Natural killer cell (primary cell): ENCODE measurements at regions not wholly inside any gene's neighbourhood (a gene's known extent, or its start where the extent isn't known, plus 50 kb on each side); places are given as distances from the start of the nearest gene placed in this dataset.

Source experiments
- ATAC-seq, 3 donors: fragments of 150-1000 bp in 2 of 3; fragments of 200-7000 bp in 1 of 3; cut with Tn5 transposase; 1 replicate in 1 of 3; 2 replicates in 2 of 3; pipeline ENCODE4 v1.10.0; 2021; ENCODE audit warnings: mild to moderate bottlenecking in 2 of 3, moderate library complexity in 2 of 3
- DNase-seq, 2 donors: peaks; one replicate each; pipeline versions ENCODE4 v3.0.0 to v3.0.0-alpha.2; 2013 to 2021; ENCODE audit warnings: mixed read lengths in 1 of 2
- H3K27ac ChIP-seq: one replicate; pipeline ENCODE4 v1.5.1; 2013; ENCODE audit warnings: mild to moderate bottlenecking, low read length
- H3K27me3 ChIP-seq: one replicate; pipeline ENCODE4 v1.6.1; 2013; ENCODE audit warnings: low read length; ENCODE audit not compliant: control insufficient read depth, insufficient read depth
- H3K36me3 ChIP-seq: one replicate; pipeline ENCODE4 v1.6.1; 2013; ENCODE audit warnings: low read length; ENCODE audit not compliant: control insufficient read depth, insufficient read depth
- H3K4me1 ChIP-seq: one replicate; pipeline ENCODE4 v1.6.1; 2013; ENCODE audit warnings: low read length; ENCODE audit not compliant: control insufficient read depth, insufficient read depth
- H3K4me3 ChIP-seq: one replicate; pipeline ENCODE4 v1.5.1; 2013; ENCODE audit warnings: low read length
- H3K9me3 ChIP-seq: one replicate; pipeline ENCODE4 v1.6.1; 2013; ENCODE audit warnings: low read length; ENCODE audit not compliant: control insufficient read depth, insufficient read depth
- H3K27ac Mint-ChIP-seq, 2 donors: one replicate each; pipeline ENCODE4 v1.8.0; 2022; ENCODE audit warnings: mild to moderate bottlenecking in 2 of 2, mixed read lengths in 2 of 2, moderate library complexity in 1 of 2
- H3K27me3 Mint-ChIP-seq, 2 donors: one replicate each; pipeline ENCODE4 v1.8.0; 2022; ENCODE audit warnings: low read depth in 2 of 2, mixed read lengths in 2 of 2
- H3K36me3 Mint-ChIP-seq: one replicate; pipeline ENCODE4 v1.8.0; 2022; ENCODE audit warnings: mixed read lengths
- H3K4me1 Mint-ChIP-seq, 2 donors: one replicate each; pipeline ENCODE4 v1.8.0; 2022; ENCODE audit warnings: mixed read lengths in 2 of 2
- H3K4me3 Mint-ChIP-seq: one replicate; pipeline ENCODE4 v1.8.0; 2022; ENCODE audit warnings: mild to moderate bottlenecking, moderate library complexity, mixed read lengths
- H3K9me3 Mint-ChIP-seq, 2 donors: one replicate each; pipeline ENCODE4 v1.8.0; 2022; ENCODE audit warnings: mixed read lengths in 2 of 2
- CTCF ChIP-seq: fragments of 200-600 bp; IDR thresholded peaks from one replicate; pipeline ENCODE4 v1.8.0; 2022; ENCODE audit warnings: antibody characterized with exemption
- WGBS: methylation state at CpG from one replicate; pipeline ENCODE4 v1.1.7; 2013; ENCODE audit warnings: missing lambda C conversion rate; ENCODE audit not compliant: insufficient coverage; 5-methylcytosine and 5-hydroxymethylcytosine counted together
- intact Hi-C: fragments of 100-400 bp; cut with micrococcal nuclease; formaldehyde crosslinking; loops from one replicate; pipeline ENCODE4 v1.14.2; 2022

- Mint-ChIP-seq H3K4me3 (no peak overlapping the region), H3K27ac (no peak overlapping the region), H3K4me1 (no peaks in the 10 kb centered on the region), H3K9me3 (peaks cover 0 to 2% of the 10 kb centered on the region in 2 donors), H3K27me3 (no peaks in the 10 kb centered on the region), H3K36me3 (no peaks in the 10 kb centered on the region)
- Histone ChIP-seq H3K9me3 (no peaks in the 10 kb centered on the region), H3K36me3 (no peaks in the 10 kb centered on the region), H3K4me3 (no peak overlapping the region), H3K4me1 (no peaks in the 10 kb centered on the region), H3K27ac (no peak overlapping the region), H3K27me3 (no peaks in the 10 kb centered on the region)
- DNase-seq (no peak), ATAC-seq (peak in 1 of 3 donors; percentile 32)
- 79% methylated on average over 2 of the region's 3 CpGs for WGBS
- TF ChIP-seq CTCF: no peak
- intact Hi-C loops: no loop called here
Observed at GRCh38 chr9:111108946-111109345, 70.7 kb upstream of the LPAR1 start.

- Histone ChIP-seq H3K4me3 (no peak overlapping the region), H3K36me3 (no peaks in the 10 kb centered on the region), H3K27ac (no peak overlapping the region), H3K27me3 (no peaks in the 10 kb centered on the region), H3K4me1 (no peaks in the 10 kb centered on the region), H3K9me3 (no peaks in the 10 kb centered on the region)
- Mint-ChIP-seq H3K4me1 (no peaks in the 10 kb centered on the region), H3K27ac (no peak overlapping the region), H3K27me3 (no peaks in the 10 kb centered on the region), H3K36me3 (no peaks in the 10 kb centered on the region), H3K9me3 (peaks cover 0 to 2% of the 10 kb centered on the region in 2 donors), H3K4me3 (no peak overlapping the region)
- no peak for TF ChIP-seq CTCF
- WGBS: 62% methylated on average over 8 of the region's 9 CpGs
- ATAC-seq (no peak), DNase-seq (no peak)
- intact Hi-C loops: no loop called here
Observed at GRCh38 chr9:111107141-111107540, 68.9 kb upstream of the LPAR1 start.

GRCh38 chr9:111106202-111106601, 67.9 kb upstream of the LPAR1 start:
- intact Hi-C loops: no loop called here
- Histone ChIP-seq H3K27ac (no peak overlapping the region), H3K4me1 (no peaks in the 10 kb centered on the region), H3K4me3 (no peak overlapping the region), H3K27me3 (no peaks in the 10 kb centered on the region), H3K9me3 (no peaks in the 10 kb centered on the region), H3K36me3 (no peaks in the 10 kb centered on the region)
- Mint-ChIP-seq H3K4me3 (no peak overlapping the region), H3K27ac (no peak overlapping the region), H3K36me3 (no peaks in the 10 kb centered on the region), H3K9me3 (peaks cover 0 to 2% of the 10 kb centered on the region in 2 donors), H3K27me3 (no peaks in the 10 kb centered on the region), H3K4me1 (no peaks in the 10 kb centered on the region)
- TF ChIP-seq CTCF: no peak
- ATAC-seq (no peak), DNase-seq (no peak)
- 81% methylated on average over 6 of the region's 6 CpGs for WGBS

GRCh38 chr9:111102793-111103464, 64.7 kb upstream of the LPAR1 start:
- WGBS: 98% methylated on average over 3 of the region's 4 CpGs
- H3K27ac Mint-ChIP-seq: no peak overlapping the region
- Histone ChIP-seq H3K9me3 (no peaks in the 10 kb centered on the region), H3K36me3 (no peaks in the 10 kb centered on the region), H3K4me1 (no peaks in the 10 kb centered on the region), H3K27ac (no peak overlapping the region), H3K27me3 (no peaks in the 10 kb centered on the region), H3K4me3 (no peak overlapping the region)
- DNase-seq (no peak), ATAC-seq (no peak)
- H3K4me3 Mint-ChIP-seq: no peak overlapping the region
- no peak for TF ChIP-seq CTCF
- intact Hi-C loops: no loop called here
- H3K27me3 Mint-ChIP-seq: no peaks in the 10 kb centered on the region
- peaks cover 0 to 5% of the 10 kb centered on the region in 2 donors for H3K9me3 Mint-ChIP-seq
- no peaks in the 10 kb centered on the region for H3K4me1 Mint-ChIP-seq
- no peaks in the 10 kb centered on the region for H3K36me3 Mint-ChIP-seq
